GF-D8 (cell line): ENCODE measurements at regions not wholly inside any gene's neighbourhood (a gene's known extent, or its start where the extent isn't known, plus 50 kb on each side); places are given as distances from the start of the nearest gene placed in this dataset.

Source experiments
- DNase-seq: peaks from one replicate; lab custom pipeline; 2025; lab: John Stamatoyannopoulos, UW

DNA sequence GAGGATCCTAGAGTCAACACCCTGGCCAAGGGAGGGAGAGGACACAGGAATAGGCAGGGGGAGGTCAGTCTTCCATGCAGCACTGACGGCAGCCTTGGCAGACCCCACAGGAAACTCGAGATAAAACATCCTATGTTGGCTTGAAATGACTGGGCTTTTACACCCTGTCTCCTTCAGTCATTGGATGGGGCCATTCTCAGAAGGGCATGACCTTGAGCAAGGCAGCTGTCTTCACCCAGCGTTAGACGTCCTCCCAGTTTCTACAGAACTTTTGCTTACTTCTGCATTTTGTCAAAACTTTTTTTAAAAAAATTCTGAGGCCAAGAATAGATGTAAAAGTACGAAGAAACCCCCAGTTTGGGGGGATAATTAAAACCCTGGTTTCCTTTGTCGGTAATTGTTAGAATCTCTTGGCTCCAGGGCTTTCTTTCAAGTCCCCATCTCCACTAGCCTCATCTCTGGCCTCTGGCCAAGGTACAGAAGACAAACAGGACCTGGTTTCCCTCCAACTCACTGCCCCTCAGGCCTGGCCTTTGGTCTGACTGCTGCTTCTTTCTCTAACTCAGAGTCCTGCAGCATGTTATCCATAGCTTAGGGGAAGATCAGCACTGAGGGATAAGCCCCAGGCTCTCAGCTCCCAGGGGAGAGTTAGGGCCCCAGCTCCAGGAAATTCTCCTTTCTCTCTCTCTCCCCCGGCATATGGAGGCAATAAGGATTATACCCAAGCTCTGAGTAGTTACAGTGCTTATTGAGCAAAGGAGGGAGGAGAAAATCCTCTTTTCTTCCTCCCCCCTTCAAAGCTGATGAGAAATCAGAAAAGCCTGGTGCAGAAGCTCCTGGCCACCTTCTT, 51.6 kb upstream of the KCND3 start:
- no peak for DNase-seq

DNA sequence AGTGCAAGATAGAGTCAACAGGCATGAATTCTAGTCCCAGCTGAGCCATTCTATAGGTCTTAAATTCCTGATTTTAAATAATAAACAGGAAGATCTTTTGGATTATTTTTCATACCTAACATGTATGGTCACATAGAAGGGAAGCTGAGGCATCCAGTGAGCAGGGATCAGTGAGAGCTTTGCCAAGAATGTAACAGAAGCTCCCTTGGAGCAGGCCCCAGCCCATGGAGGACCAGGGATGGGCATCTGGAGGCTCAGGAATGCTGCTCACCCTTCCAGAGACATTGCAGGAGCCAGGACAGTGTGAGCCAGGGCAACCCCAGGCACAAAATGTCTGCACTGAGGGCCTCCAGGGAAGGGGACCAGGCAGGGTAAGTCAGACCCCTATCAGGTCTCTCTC, 54.4 kb upstream of the KCND3 start:
- DNase-seq = no peak

DNA sequence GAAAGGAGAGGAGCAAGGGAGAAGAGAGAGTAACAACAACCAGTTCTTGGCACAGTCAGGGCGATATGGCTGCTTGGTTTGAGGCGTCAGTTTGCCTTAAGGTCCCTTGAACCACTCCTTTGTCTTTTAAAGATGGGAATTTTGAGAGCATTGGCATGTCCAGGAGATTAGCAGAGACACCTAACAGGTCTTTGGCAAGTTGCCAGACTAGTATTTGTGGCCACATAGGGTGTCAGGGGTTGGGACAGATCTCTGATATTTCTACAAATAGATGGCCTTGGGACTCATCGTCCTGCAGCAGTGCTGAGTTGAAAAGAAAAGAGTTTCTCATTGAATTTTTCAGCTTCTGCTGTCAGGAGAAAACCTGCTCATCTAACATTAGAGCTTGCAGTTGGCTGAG, 55.3 kb upstream of the KCND3 start:
- no peak for DNase-seq

DNA sequence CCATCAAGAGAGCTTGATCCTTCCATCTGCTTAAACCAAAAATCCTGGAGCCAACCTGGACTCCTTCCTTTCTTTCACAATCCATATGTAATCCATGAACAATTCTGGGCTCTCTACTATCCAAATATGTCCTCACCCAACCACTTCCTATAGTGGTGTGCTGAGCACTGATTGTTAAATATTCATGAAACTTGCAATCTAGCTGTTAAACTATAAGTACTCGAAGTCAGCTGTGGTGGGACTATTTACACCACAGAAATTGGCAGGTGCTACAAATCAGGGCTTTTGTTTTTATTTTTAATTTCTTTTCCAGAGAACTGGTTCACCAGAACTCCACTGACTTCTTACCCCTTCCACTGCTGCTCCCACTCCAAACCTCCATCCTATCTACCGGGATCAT, 57.2 kb upstream of the KCND3 start:
- DNase-seq = no peak

DNA sequence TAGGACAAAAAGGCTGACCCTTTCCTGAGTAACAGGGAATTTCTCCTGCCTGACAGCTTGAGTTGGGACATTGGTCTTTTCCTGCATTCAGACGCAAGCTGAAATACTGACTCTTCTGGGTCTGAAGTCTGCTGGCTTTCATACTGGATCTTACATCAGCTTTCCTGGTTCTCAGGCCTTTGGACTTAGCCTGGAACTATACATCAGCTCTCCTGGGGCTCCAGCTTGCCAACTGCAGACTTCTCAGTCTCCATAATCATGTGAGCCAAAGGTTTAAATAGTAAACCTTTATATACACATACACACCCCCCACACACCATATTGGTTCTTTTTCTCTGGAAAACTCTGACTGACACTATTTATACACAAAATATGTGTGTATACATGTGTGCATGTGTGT, 59.0 kb upstream of the KCND3 start:
- no peak for DNase-seq

DNA sequence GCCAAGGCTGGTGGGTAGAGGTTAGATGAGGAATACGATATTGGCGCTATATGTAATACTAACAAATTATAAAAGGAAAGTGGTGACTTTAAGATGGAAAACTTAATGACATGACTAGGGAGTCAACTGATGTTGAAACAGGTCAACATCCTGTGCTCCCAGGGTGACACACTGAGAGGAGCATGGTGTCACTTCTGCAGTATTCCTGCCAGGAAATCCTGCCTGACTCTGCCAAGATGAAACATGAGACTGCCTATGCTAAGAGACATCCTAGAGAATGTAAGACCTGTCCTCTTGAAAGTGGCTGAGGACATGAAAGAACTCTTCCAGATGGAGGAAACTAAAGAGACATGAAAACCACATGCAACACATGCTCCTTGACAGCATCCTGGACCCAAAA, 65.0 kb upstream of the KCND3 start:
- no peak for DNase-seq

DNA sequence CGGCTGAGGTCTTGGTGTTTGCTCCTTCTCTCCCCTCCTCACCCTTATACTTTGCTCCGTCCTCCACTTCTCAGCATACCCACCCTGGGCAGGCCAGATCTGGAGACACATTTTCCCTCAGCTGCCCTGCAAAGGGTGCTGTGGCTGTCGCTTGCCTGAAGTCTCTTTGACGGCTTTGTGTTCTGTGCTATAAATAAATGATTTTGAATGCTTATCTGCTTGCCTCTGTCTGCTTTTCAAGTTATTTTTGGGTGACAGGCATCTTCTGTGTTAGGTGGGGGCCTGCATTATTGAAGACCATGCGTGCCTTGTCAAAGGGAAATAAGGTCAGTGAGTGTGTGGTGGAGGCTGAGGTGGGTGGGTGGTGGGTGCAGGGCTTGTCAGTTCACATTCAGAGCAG, 66.9 kb upstream of the KCND3 start:
- DNase-seq = no peak

DNA sequence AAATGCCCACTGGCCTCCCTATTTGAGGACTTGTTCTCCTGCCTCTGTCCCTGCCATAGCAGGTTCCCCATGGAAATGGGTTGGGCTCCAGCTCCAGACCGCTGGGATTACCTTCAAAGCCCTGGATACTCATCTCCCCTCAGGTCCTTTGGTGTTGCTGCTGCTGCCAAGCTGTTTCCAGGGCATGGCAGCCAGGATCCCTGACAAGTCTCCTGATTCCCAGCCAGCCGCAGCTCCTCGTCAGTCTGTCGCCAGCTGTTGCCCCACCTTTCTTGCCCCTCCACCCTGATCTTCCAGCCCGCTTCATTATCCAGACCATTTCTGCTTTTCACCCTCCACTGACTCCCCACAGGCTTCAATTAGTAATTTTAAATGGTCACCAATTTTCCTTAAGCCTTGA, 68.3 kb upstream of the KCND3 start:
- no peak for DNase-seq

DNA sequence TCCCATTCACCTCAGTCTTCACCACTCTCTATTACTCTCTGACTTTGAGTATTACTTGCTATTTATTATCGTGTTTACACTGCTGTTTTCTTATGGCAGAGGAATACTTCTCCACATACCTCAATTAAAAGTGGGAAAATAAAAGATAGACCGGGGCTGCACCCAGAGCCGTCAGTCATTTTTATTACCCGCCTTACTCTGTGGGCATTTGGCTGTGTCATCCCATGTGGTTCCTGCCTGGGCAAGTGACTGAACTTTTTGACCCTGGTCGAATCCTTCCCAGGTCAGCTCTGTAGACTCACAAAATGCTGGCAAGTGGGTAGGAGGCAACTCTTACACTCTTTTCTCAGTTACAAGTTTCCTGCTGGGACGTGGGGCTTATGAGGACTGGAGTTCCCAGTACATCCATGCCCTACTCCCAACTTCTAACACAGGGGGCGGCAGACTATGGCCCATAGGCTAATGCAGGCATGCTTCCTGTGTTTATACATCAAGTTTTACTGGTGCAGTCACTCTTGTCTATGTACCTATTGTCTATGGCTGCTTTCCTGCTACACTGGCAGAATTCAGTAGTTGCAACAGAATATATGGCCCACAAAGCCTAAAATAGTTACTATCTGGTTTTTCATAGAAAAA, 69.5 kb upstream of the KCND3 start:
- no peak for DNase-seq

DNA sequence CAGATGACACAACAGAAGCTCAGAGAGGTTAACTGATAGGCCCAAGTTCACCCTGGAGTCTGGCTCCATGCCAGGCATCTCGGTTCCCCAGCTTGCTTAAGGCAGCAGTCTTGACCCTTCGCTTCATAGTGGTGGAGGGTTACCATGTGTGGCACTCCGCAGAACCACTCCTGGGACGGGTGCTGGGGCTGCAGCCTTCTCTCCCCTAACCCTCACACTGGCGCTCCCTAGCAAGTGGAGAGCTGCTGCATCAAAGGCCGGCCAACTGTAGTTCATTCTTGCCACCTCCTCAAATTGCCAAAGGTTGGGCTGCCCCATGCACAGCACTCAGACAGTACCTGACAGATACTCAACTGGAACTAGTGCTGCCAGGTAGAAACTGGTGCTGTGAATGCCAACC, 70.2 kb upstream of the KCND3 start:
- no peak for DNase-seq

DNA sequence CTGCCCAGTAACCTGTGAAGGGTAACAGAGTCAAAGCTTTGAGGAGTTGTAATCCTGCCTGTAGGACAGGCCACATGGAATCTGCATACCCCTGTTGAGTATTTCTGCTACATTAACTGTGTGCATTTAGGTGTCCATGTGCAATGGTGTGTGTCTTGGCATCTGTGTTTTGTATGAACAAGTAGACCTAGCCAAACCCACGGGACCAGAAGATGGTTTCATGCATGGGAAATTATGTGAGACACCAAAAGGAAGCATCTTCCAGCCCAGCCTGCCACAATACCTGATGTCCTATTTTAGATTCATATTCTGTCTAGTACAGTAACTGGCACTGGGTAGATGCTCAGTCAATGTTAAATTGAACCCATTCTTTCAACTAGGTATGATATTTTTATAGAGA, 70.8 kb upstream of the KCND3 start:
- DNase-seq = no peak

DNA sequence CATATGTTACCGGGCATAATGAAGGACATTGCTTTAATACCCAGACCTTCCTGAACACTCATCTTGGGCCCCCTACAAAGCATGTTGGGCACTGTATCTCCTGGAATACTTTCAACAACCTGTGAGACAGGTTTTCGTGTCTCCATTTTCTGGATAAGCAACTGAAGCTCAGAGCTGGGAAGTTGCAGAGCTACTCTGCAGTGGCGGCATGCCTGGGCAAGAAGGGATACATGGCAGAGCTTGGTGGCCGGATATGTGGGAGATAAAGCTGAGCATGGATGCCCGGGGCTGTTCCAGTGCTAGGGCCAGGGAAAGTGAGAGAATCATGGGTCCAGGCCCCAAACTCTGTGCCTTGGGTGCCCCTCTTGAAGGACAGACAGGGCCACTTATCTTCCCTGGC, 71.6 kb upstream of the KCND3 start:
- no peak for DNase-seq

DNA sequence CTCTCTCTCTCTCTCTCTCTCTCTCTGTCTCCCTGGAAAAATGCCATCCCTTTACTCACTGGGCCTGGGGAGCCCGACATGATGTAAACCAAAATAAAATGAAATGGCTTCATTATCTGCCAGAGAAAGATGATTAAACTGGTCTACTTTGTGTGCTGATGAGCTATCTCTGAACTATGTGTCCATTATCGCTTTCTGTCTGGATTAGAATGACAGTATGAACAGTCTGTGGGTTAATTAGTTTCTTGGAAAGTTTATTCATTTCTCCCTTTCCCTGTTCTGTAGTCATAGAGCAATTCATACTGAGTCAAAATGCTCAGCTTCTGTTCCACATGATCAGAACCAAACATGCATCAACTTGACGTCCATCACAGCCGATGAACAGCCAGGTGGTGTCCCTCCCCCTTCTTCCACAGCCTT, 72.4 kb upstream of the KCND3 start:
- no peak for DNase-seq

DNA sequence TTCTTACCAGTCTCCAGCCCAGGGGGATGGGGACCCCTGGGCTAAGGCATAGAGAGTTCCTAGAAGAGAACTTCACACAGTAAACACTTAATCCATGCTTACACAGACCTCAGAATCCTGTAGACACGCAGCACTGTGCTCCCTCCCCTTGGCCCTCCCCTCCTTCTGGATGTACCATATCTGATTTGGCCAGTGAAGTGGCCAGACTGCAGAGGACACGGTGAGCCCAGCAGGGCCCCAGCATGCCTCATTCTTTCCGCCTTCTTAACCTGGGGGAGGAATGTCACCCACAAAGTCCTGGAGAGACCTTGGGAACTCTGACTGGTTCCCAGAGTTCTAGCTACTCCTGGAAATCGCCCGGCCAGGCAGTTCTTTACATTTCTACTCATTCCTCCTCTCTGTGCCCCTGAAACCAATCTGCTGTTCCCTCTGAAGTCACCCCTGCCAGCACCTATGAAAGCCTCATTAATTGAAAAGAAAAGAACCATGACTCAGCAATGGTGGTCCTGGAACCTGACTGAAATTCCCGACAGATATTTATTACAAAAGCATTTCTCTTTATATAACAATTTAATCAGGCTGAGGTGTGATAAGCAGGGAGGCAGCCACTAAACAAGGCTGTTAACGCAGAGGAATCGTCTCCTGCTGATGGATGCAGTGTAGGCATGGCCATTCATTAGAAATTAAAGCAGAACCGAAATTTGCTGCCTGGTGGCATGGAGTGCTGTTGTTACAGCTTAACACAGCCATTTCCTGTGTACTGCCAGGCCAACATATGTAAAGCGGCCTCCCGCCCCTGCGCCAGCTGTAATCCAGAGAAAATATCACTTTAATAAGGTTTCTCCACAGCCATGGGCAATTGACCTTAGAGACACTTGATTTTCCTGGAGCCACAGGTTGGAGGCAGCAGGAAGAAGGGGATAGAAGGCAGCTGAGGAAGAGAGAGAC, 74.6 kb upstream of the KCND3 start:
- DNase-seq = no peak

DNA sequence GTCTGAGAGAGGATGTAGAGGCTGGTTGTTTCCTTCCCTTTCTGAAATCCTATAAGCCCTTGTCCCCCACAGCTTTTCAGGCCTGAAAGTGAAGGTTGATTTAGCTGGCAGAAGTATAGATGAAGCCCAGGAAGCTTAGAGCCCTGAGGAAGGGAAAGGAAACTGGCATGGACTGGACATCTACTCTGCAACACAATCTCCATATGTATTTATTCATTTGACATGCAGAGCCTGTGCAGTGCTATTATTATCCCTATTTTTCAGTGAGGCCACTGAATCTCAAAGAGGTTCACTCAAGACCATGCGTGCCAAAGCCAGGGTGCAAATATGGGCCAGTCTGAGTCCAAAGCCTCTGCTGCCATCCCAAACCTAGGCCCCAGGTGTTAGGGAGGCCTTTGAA, 78.5 kb upstream of the KCND3 start:
- DNase-seq = no peak

DNA sequence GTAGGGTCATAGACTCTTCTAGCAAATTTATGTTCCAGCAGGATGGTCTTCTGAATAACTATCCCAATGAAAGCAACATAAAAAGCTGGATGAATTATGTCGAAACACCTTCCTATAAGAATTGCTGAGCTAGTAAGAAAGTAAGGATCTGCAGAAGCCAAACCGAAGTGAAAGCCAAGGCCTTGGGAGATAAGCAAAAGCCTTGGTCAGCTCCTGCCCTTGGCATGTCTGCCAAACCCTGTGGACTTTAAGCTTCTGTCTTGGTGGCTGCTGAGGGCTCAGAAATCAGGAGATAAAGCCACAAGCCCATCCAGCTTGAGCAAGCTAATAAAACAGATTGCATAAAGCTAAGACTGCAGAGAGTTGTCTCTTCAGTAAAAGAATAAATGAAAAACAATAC, 81.2 kb upstream of the KCND3 start:
- no peak for DNase-seq

DNA sequence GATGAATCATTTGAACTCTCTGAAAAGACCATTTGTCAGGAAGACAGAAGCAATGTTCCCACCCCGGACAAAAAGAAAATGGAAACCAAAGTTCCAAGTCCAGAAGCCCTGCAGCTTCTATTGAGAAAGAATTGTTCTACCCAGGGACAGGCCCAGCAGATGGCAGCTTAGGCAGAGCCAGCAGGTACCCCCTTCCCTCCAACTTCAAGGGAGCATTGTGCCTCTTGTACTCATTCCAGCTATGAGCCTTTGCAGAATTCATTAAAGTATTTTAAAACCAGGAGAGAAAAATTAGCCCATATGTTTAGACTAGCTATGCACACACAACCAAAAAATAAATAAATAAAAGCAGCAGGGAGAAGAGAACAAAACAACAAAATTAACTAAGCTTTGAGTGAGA, 85.2 kb upstream of the KCND3 start:
- no peak for DNase-seq

DNA sequence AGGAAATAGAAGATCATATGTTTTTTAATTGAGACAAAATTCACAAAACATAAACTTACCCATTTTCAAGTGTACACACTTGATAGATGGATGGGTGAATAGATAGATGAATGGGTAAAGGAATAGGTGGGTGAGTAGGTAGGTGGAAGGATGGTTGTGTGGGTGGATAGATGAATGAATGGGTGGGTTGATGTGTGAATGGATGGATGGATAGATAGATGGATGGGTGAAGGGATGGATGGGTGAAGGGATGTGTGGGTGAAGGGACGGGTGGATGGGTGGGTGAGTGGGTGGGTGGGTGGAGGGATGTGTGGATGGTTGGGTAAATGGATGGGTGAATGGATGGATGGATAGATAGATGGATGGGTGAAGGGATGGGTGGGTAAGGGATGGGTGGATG, 86.1 kb upstream of the KCND3 start:
- DNase-seq = no peak

DNA sequence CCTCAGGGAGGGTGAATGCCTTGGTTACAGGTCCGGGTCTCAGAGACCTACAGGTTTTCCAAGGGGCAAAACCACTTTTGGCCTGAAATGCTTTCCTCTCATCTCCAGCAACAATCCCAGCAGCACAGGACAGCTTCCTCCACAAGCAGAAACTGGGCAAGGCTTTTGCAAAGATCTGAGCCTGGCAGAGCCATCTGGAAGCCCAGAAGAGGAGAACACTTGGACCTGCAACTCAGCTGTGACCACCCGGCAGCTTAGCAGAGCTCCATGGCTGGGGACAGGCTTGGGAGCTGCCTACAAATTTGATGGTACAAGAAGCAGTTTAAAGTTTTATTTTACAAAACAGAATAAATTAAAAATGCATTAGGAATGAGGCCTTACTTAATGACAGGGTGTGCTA, 90.0 kb upstream of the KCND3 start:
- DNase-seq = no peak

DNA sequence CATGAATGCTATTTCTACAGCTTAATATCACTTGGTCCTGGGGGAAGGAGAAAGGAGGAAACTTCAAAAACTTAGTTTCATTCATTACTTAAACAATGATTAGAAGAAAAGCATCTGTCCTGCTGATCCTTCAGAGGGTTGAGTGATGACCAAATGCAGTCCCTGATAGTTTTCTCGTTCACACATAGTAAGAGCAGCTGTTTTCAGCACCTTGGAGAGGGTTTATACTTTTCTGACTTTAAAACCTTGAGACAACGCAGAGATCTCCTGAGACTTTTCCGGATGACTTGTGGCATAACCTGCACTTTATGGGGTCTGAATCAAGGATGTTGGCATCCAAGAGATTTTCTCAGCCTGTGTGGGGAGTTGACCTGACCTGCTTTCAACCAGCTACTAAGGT, 94.0 kb upstream of the KCND3 start:
- no peak for DNase-seq

DNA sequence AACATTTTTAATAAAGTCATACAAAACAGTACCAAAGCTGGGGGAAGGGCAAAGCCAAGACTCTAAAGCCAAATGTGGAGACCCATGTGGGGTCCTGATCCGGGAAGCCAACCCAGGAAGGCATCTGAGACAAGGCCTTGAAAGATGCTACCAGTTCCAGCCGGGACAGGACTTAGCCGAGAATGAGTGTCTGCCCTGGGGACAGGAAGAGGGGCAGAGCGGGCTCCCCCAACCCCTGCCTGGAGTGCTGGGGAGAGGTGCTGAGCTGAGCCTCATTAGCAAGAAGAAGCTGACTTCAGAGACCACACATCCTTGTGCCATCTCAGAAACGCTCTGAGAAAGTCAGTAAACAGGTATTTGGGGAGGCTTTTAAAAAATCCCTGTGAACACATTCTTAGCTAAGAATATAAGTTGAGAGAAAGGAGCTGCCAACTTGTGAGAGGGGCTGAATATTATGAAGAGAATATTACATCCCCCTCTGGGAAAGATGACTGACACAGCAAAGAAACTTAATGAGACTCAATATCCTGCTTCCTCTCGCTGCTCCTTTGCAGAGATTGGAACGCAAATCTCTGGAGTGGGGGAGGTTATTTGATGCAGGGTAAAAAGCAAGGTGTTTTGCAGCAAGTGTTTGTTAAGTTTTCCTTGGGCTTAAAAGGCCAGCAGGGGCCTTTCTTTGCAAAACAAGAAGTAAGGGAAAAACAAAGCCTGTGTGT, 103.3 kb upstream of the KCND3 start:
- DNase-seq = no peak

DNA sequence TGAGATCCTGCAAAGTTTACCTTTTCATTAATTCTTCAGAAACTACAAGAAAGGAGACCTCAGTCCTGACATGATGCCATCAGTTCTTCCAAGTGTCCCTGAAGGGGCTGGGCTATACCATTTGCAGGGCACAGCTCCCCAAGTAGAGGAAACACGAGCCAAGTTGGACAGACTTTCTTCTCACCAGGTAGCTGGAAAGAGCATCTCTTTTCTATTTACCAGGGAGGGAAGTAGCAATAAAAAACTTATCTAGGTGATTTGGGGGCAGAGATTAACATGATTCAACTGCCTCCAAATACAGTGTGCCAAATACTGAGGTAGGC, 103.9 kb upstream of the KCND3 start:
- DNase-seq = no peak
